GM19328 (cell line): ENCODE measurements at regions not wholly inside any gene's neighbourhood (a gene's known extent, or its start where the extent isn't known, plus 50 kb on each side); places are given as distances from the start of the nearest gene placed in this dataset.

ENCODE experiments used
- ATAC-seq: cut with Tn5 transposase; IDR thresholded peaks from one replicate; pipeline ENCODE4 v1.9.1; 2021; ENCODE audit warnings: mild to moderate bottlenecking, moderate library complexity; ENCODE audit not compliant: unreplicated experiment

GRCh38 chr11:79794057-79794456, 353.2 kb upstream of the TENM4 start:
- no peak for ATAC-seq

- no peak for ATAC-seq
These were observed 346.1 kb upstream of the TENM4 start for GRCh38 chr11:79786961-79787360.

- ATAC-seq = no peak
These were observed 343.0 kb upstream of the TENM4 start for GRCh38 chr11:79783833-79784232.

- ATAC-seq = no peak
These were observed 327.5 kb upstream of the TENM4 start for GRCh38 chr11:79768343-79768742.

- no peak for ATAC-seq
These were observed 321.6 kb upstream of the TENM4 start for GRCh38 chr11:79762279-79762921.

- no peak for ATAC-seq
These were observed 317.5 kb upstream of the TENM4 start for GRCh38 chr11:79758325-79758724.

GRCh38 chr11:79747406-79747805, 306.6 kb upstream of the TENM4 start:
- ATAC-seq = no peak

- no peak for ATAC-seq
These were observed 304.1 kb upstream of the TENM4 start for GRCh38 chr11:79744941-79745340.

GRCh38 chr11:79742176-79742575, 301.3 kb upstream of the TENM4 start:
- ATAC-seq = no peak

GRCh38 chr11:79739591-79739990, 298.8 kb upstream of the TENM4 start:
- no peak for ATAC-seq

GRCh38 chr11:79727221-79727620, 286.4 kb upstream of the TENM4 start:
- ATAC-seq = no peak

GRCh38 chr11:79720115-79720514, 279.3 kb upstream of the TENM4 start:
- no peak for ATAC-seq

- peak; percentile 81 for ATAC-seq
These were observed 267.6 kb upstream of the TENM4 start for GRCh38 chr11:79708319-79708932.

- ATAC-seq = no peak
These were observed 264.8 kb upstream of the TENM4 start for GRCh38 chr11:79705648-79706047.

- ATAC-seq = no peak
These were observed 261.5 kb upstream of the TENM4 start for GRCh38 chr11:79702303-79702702.

- ATAC-seq = no peak
These were observed 258.4 kb upstream of the TENM4 start for GRCh38 chr11:79699246-79699645.

- ATAC-seq = no peak
These were observed 257.1 kb upstream of the TENM4 start for GRCh38 chr11:79697905-79698304.

GRCh38 chr11:79694368-79694767, 253.5 kb upstream of the TENM4 start:
- no peak for ATAC-seq

GRCh38 chr11:79691445-79691844, 250.6 kb upstream of the TENM4 start:
- no peak for ATAC-seq

- no peak for ATAC-seq
These were observed 246.0 kb upstream of the TENM4 start for GRCh38 chr11:79686703-79687419.

GRCh38 chr11:79683930-79684329, 243.1 kb upstream of the TENM4 start:
- ATAC-seq = no peak

- no peak for ATAC-seq
These were observed 238.1 kb upstream of the TENM4 start for GRCh38 chr11:79678780-79679452.
